PC-3 (cell line): ENCODE measurements at regions not wholly inside any gene's neighbourhood (a gene's known extent, or its start where the extent isn't known, plus 50 kb on each side); places are given as distances from the start of the nearest gene placed in this dataset.
"Not testable (repeated sequence)": the region's sequence is repeated elsewhere in the genome, so short reads cannot be mapped to it uniquely, and the experiment has no call there.

Experiments
- ATAC-seq: fragments of 200-7000 bp; cut with Tn5 transposase; 2 replicates; pipeline ENCODE4 v1.9.1; 2020; ENCODE audit warnings: mild to moderate bottlenecking, moderate library complexity
- BruUV-seq: library from RNA; stranded (reverse); fragments of 400-500 nt; replicated peaks from 2 replicates; lab custom pipeline; 2021; lab: Mats Ljungman, UMichigan
- CTCF ChIA-PET: fragments of 300-600 bp; sonication (Branson Sonifier 250); formaldehyde crosslinking; loops from one replicate; lab custom pipeline; 2022; ENCODE audit warnings: antibody characterized with exemption; lab: Charles Lee
- POLR2A ChIA-PET: fragments of 300-600 bp; sonication (Branson Sonifier 250); formaldehyde crosslinking; loops from one replicate; lab custom pipeline; 2022; ENCODE audit warnings: antibody characterized with exemption; ENCODE audit not compliant: unreplicated experiment; lab: Charles Lee
- DNase-seq: peaks from one replicate; pipeline ENCODE4 v3.0.0-alpha.2; 2015
- H2AFZ ChIP-seq: fragments of 300-600 bp; sonication (generic); 2 replicates; pipeline ENCODE4 v1.6.0; 2016; ENCODE audit warnings: antibody characterized with exemption, low read length
- H3F3A ChIP-seq: fragments of 300-600 bp; sonication (generic); one replicate; pipeline ENCODE4 v1.6.0; 2017; ENCODE audit warnings: antibody characterized with exemption, low read length, control low read depth, mild to moderate bottlenecking; ENCODE audit not compliant: unreplicated experiment
- H3K27ac ChIP-seq: fragments of 300-600 bp; sonication (generic); 2 replicates; pipeline ENCODE4 v1.5.1; 2016; ENCODE audit warnings: mild to moderate bottlenecking, low read length
- H3K27me3 ChIP-seq: fragments of 300-600 bp; sonication (generic); 2 replicates; pipeline ENCODE4 v1.6.1; 2016; ENCODE audit warnings: low read length, mixed read lengths
- H3K36me3 ChIP-seq: fragments of 300-600 bp; sonication (generic); 2 replicates; pipeline ENCODE4 v1.6.1; 2016; ENCODE audit warnings: low read depth, mixed run types, low read length, mixed read lengths
- H3K4me1 ChIP-seq: fragments of 300-600 bp; sonication (generic); 2 replicates; pipeline ENCODE4 v1.5.1; 2016; ENCODE audit warnings: low read length; ENCODE audit not compliant: insufficient read depth
- H3K4me2 ChIP-seq: fragments of 300-600 bp; sonication (generic); 2 replicates; pipeline ENCODE4 v1.6.0; 2016; ENCODE audit warnings: low read length
- H3K4me3 ChIP-seq: fragments of 300-600 bp; sonication (generic); 2 replicates; pipeline ENCODE4 v1.5.1; 2016; ENCODE audit warnings: mild to moderate bottlenecking, low read length, mixed read lengths
- H3K79me2 ChIP-seq: fragments of 300-600 bp; sonication (generic); 2 replicates; pipeline ENCODE4 v1.6.1; 2017; ENCODE audit warnings: low read length, mixed read lengths
- H3K9ac ChIP-seq: fragments of 300-600 bp; sonication (generic); 2 replicates; pipeline ENCODE4 v1.6.0; 2016; ENCODE audit warnings: mild to moderate bottlenecking, low read length
- H3K9me2 ChIP-seq: fragments of 300-600 bp; sonication (generic); replicated peaks from 2 replicates; pipeline ENCODE4 v1.6.1; 2016; ENCODE audit warnings: mixed run types, low read length, mixed read lengths
- H3K9me3 ChIP-seq: fragments of 300-600 bp; sonication (generic); 2 replicates; pipeline ENCODE4 v1.6.1; 2016; ENCODE audit warnings: low read length, mixed read lengths
- H4K20me1 ChIP-seq: fragments of 300-600 bp; sonication (generic); 2 replicates; pipeline ENCODE4 v1.6.1; 2016; ENCODE audit warnings: low read length, mixed read lengths
- EZH2 ChIP-seq: fragments of 300-600 bp; sonication (generic); IDR thresholded peaks from one replicate; pipeline ENCODE4 v1.6.1; 2017; ENCODE audit warnings: antibody characterized with exemption, mild to moderate bottlenecking, low read length; ENCODE audit not compliant: unreplicated experiment
- EZH2phosphoT487 ChIP-seq: fragments of 300-600 bp; sonication (generic); IDR thresholded peaks from 2 replicates; pipeline ENCODE4 v1.6.1; 2018; ENCODE audit warnings: mild to moderate bottlenecking, antibody characterized with exemption, low read length, borderline replicate concordance
- intact Hi-C: fragments of 100-400 bp; cut with micrococcal nuclease; formaldehyde crosslinking; loops from 2 replicates; pipeline ENCODE4 v1.9.0; 2023
- TF ChIP-seq, protein P1 (sequence below): fragments of 300-600 bp; sonication (generic); conservative IDR thresholded peaks from 2 replicates; pipeline ENCODE4 v1.5.1; 2017; ENCODE audit warnings: antibody characterized with exemption, low read depth, mild to moderate bottlenecking, low read length

DNA sequence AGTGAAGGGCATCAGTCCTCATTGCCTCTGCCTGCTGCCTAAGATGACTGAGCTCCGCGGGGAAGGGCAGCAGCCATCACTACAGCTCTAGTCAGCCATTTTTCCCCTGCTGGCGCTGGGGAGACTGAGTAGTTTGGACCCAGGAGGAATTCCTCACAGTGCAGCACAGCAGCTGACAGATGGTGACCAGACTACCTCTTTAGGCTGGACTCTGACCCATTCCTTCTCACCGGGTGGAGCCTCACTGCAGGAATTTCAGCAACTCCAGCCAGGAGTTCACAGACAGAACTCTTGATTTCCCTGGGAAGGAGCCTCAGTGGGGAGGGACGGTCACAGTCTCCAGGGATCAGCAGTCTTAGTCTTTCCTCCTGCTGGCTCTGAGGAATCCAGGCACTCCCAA lies 492.0 kb upstream of the MMS22L start:
- H3K9me3 ChIP-seq, result no peaks in the 10 kb centered on the region
- H3K27ac ChIP-seq, result no peak overlapping the region
- no peaks in the 10 kb centered on the region for H4K20me1 ChIP-seq
- H3F3A ChIP-seq, result no peaks in the 10 kb centered on the region
- H3K9ac ChIP-seq, result no peak overlapping the region
- H3K4me1 ChIP-seq, result no peaks in the 10 kb centered on the region
- POLR2A ChIA-PET, result no interaction called here
- no peak for ATAC-seq
- H2AFZ ChIP-seq, result no peak overlapping the region
- BruUV-seq, result no TSS peak
- intact Hi-C loops, result no loop called here
- H3K4me2 ChIP-seq, result no peak overlapping the region
- H3K79me2 ChIP-seq, result no peaks in the 10 kb centered on the region
- H3K4me3 ChIP-seq, result no peak overlapping the region
- DNase-seq, result no peak
- CTCF ChIA-PET, result no interaction called here
- H3K36me3 ChIP-seq, result no peaks in the 10 kb centered on the region
- H3K27me3 ChIP-seq, result peaks cover 10% of the 10 kb centered on the region
- no peak for TF ChIP-seq EZH2phosphoT487
- TF ChIP-seq, protein P1, sequence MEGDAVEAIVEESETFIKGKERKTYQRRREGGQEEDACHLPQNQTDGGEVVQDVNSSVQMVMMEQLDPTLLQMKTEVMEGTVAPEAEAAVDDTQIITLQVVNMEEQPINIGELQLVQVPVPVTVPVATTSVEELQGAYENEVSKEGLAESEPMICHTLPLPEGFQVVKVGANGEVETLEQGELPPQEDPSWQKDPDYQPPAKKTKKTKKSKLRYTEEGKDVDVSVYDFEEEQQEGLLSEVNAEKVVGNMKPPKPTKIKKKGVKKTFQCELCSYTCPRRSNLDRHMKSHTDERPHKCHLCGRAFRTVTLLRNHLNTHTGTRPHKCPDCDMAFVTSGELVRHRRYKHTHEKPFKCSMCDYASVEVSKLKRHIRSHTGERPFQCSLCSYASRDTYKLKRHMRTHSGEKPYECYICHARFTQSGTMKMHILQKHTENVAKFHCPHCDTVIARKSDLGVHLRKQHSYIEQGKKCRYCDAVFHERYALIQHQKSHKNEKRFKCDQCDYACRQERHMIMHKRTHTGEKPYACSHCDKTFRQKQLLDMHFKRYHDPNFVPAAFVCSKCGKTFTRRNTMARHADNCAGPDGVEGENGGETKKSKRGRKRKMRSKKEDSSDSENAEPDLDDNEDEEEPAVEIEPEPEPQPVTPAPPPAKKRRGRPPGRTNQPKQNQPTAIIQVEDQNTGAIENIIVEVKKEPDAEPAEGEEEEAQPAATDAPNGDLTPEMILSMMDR, result no peak
- TF ChIP-seq EZH2, result no peak
- H3K9me2 ChIP-seq, result no peaks in the 10 kb centered on the region

GRCh38 chr6:97778290-97779038 lies 495.4 kb upstream of the MMS22L start:
- H3K4me1 ChIP-seq, result no peaks in the 10 kb centered on the region
- ATAC-seq (no peak), DNase-seq (no peak)
- no peak overlapping the region for H3K27ac ChIP-seq
- 0 out of 2 replicates have a peak, but pooled peaks cover 2% of the 10 kb centered on the region for H3K27me3 ChIP-seq
- no peaks in the 10 kb centered on the region for H3K36me3 ChIP-seq
- POLR2A ChIA-PET, result no interaction called here
- no TSS peak for BruUV-seq
- no peak overlapping the region for H3K9ac ChIP-seq
- H4K20me1 ChIP-seq, result no peaks in the 10 kb centered on the region
- no peak overlapping the region for H2AFZ ChIP-seq
- CTCF ChIA-PET, result no interaction called here
- no peak overlapping the region for H3K4me3 ChIP-seq
- no peaks in the 10 kb centered on the region for H3K9me3 ChIP-seq
- H3K79me2 ChIP-seq, result no peaks in the 10 kb centered on the region
- no peaks in the 10 kb centered on the region for H3K9me2 ChIP-seq
- H3K4me2 ChIP-seq, result no peak overlapping the region
- TF ChIP-seq EZH2phosphoT487, result no peak
- TF ChIP-seq EZH2, result no peak
- TF ChIP-seq, protein P1, result no peak
- intact Hi-C loops, result no loop called here
- H3F3A ChIP-seq, result no peaks in the 10 kb centered on the region

GRCh38 chr6:97779039-97779766 lies 496.2 kb upstream of the MMS22L start:
- DNase-seq, BruUV-seq, ATAC-seq: not testable (repeated sequence)

More at GRCh38 chr6:97779039-97779766, 496.2 kb upstream of the MMS22L start:
- POLR2A ChIA-PET, H3K9me2 ChIP-seq, H3K4me2 ChIP-seq, H3K9ac ChIP-seq, H2AFZ ChIP-seq, H3K4me3 ChIP-seq, H3K36me3 ChIP-seq, H3K27me3 ChIP-seq, H3K9me3 ChIP-seq, H4K20me1 ChIP-seq, H3K4me1 ChIP-seq, H3K27ac ChIP-seq, H3K79me2 ChIP-seq, intact Hi-C loops, CTCF ChIA-PET, H3F3A ChIP-seq: not testable (repeated sequence)
